ENCODE measurements at regions not wholly inside any gene's neighbourhood (a gene's known extent, or its start where the extent isn't known, plus 50 kb on each side); places are given as distances from the start of the nearest gene placed in this dataset.
A peak's percentile ranks its signal among the peaks of the same experiment; 100 is the strongest.

DNA sequence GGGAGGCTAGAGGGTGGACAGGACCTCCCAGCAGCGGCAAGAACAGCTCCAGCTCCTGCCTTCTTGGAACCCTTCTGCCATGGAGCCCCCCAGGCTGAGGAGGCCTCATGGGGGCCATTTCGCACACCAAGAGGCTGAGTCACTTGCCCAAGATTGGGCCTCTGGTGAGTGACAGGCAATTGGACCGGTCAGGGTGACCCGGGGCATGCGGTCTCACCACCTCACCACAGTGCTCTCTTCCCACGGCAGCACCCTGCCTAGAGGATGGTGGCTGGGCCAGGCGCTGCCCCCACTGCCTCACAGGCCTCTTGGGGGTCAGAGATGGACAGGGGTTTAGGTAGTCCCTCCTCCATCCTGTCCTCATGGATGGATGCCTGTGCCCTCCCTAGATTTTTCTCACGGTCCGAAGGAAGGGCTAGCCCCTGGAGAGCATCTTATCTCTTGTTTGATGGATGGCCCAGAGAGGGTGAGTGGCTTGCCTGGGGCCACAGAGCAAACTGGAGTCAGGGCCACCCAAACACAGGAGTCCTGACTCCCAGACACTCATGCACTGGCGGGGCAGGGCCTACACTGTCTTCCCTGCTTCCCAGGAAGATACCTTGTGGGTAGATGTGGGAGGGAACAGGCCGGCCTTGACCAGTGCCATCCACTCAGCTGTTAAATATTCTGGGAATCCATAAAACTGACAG lies 119.2 kb downstream of the INHBB start:
- TF ChIP-seq, protein P1, sequence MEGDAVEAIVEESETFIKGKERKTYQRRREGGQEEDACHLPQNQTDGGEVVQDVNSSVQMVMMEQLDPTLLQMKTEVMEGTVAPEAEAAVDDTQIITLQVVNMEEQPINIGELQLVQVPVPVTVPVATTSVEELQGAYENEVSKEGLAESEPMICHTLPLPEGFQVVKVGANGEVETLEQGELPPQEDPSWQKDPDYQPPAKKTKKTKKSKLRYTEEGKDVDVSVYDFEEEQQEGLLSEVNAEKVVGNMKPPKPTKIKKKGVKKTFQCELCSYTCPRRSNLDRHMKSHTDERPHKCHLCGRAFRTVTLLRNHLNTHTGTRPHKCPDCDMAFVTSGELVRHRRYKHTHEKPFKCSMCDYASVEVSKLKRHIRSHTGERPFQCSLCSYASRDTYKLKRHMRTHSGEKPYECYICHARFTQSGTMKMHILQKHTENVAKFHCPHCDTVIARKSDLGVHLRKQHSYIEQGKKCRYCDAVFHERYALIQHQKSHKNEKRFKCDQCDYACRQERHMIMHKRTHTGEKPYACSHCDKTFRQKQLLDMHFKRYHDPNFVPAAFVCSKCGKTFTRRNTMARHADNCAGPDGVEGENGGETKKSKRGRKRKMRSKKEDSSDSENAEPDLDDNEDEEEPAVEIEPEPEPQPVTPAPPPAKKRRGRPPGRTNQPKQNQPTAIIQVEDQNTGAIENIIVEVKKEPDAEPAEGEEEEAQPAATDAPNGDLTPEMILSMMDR (IDR thresholded peaks at IDR 0.05) = no peak
- TF ChIP-seq POLR2A (IDR thresholded peaks at IDR 0.05) (no peak), EP300 (IDR thresholded peaks at IDR 0.05) (no peak)
- H3K27ac ChIP-seq = no peak overlapping the region
- H3K27me3 ChIP-seq = peaks cover 0 to 6% of the 10 kb centered on the region in 2 donors
- WGBS, 2 donors = 92 to 98% methylated on average over 6 to 8 of the region's 11 CpGs
- H3K4me1 ChIP-seq = peaks cover 0 to 46% (median 22%) of the 10 kb centered on the region in 4 donors
- H3K36me3 ChIP-seq = no peaks in the 10 kb centered on the region
- H3K9me3 ChIP-seq = peaks cover 0 to 4% (median 0%) of the 10 kb centered on the region in 4 donors
- no peak for DNase-seq (ENCODE audit: low spot score in 2 of 2)
- no peak overlapping the region for H3K4me3 ChIP-seq

DNA sequence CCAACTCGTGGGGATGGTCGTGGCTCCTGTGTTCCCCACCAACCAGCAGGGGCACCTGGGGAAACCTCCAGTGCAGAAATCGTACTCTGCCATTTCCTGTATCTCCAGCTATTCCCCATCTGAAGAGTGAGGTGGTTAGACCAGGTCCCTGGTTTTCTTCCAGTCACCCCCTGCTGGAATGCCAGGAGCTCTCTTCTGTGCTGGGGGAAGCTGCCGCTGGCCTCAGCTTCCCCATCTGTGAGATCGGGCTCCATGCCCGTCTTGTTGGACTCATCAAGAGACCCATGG lies 119.7 kb downstream of the INHBB start:
- H3K4me3 ChIP-seq = no peak overlapping the region
- WGBS, 2 donors = 48 to 57% methylated on average over 6 of the region's 6 CpGs
- no peak for TF ChIP-seq EP300 (IDR thresholded peaks at IDR 0.05)
- no peak overlapping the region for H3K27ac ChIP-seq
- no peaks in the 10 kb centered on the region for H3K9me3 ChIP-seq
- peaks cover 0 to 51% (median 23%) of the 10 kb centered on the region in 4 donors for H3K4me1 ChIP-seq
- peaks cover 0 to 6% of the 10 kb centered on the region in 2 donors for H3K27me3 ChIP-seq
- no peak for DNase-seq (ENCODE audit: low spot score in 2 of 2)
- no peaks in the 10 kb centered on the region for H3K36me3 ChIP-seq

DNA sequence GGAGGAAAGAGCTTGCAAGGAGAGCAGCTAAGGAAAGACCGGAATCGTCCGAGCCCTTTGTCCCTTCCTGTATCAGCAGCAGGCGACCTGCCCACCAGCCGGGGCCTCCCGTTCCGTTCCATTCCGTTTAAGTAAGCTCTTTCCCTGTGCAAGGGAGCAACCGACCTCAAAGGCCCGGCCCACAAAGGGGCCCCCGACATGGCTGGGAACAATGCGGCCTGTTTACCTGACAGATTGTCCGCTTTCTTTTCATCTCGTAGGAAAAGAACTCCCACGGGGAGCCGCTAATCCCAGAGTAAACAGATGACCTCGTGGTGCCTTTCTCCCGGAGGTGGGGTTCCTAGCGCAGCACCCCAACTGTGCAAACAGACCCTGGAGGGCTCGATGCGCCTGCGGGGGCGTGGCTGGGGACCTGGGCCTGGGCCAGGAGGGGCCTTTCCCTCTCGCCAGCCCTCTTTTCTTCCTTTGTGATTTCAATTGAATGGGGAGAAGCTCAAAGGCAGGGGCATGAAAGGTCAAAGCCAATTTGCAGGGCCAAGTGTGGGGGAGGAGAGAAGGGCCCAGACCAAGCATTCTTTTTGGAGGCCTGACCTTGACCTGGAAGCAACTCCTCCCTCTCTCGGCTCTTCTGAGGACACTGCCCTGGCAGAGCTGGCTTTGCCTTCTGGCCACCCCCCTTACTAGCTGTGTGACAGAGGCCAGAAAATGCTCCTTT lies 120.2 kb downstream of the INHBB start:
- Histone ChIP-seq H3K9me3 (no peaks in the 10 kb centered on the region), H3K4me3 (no peak overlapping the region), H3K27ac (no peak overlapping the region), H3K4me1 (peaks cover 0 to 56% (median 23%) of the 10 kb centered on the region in 4 donors), H3K36me3 (no peaks in the 10 kb centered on the region), H3K27me3 (peaks cover 0 to 6% of the 10 kb centered on the region in 2 donors)
- TF ChIP-seq EP300 (IDR thresholded peaks at IDR 0.05) (no peak), POLR2A (IDR thresholded peaks at IDR 0.05) (no peak)
- TF ChIP-seq, protein P1 (IDR thresholded peaks at IDR 0.05) = no peak
- 35 to 45% methylated on average over 25 of the region's 25 CpGs for WGBS, 2 donors
- no peak for DNase-seq (ENCODE audit: low spot score in 2 of 2)

DNA sequence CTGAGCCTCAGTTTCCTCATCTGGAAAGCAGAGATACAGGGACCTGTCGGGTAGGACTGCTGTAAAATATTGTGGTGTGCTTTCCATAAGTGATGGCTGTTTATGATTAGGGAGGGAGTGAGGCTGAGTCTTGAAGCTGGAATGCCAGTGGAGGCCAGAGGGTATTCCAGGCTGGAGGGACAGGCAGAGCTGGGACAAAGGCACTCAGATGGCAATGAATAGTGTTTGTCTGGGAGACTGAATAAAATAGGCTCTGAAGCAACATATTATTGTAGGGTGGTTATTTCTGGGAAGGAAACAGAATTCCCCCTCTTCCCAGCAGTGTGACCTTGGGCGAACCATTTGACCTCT lies 120.7 kb downstream of the INHBB start:
- Histone ChIP-seq H3K9me3 (peaks cover 0 to 2% (median 0%) of the 10 kb centered on the region in 4 donors), H3K36me3 (no peaks in the 10 kb centered on the region), H3K4me3 (no peak overlapping the region), H3K27ac (no peak overlapping the region), H3K4me1 (peaks cover 0 to 58% (median 23%) of the 10 kb centered on the region in 4 donors), H3K27me3 (peaks cover 0 to 9% of the 10 kb centered on the region in 2 donors)
- no peak for TF ChIP-seq EP300 (IDR thresholded peaks at IDR 0.05)
- DNase-seq (ENCODE audit: low spot score in 2 of 2) = no peak
- WGBS, 2 donors = 35 to 49% methylated on average over 2 of the region's 2 CpGs

DNA sequence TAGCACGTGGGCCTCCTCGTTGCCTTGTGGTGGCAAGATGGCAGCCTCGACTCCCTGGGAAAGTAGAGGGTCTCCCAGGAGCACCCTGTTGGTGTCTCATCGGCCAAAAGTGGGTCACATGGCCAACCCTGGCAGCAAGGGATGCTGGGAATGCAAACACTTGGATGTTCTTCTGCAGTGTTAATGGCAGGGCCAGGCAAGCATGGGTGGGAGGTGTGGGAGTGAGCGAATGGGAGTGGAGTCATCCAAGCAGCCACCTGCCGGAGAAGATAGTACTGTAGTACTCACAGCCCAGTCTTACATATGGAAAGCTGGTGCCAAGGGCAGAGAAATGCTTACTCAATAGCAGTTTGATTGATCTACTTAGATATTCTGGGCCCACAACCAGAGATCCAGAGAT lies 122.2 kb downstream of the INHBB start:
- Histone ChIP-seq H3K4me3 (no peak overlapping the region), H3K27ac (no peak overlapping the region), H3K4me1 (peaks cover 0 to 58% (median 23%) of the 10 kb centered on the region in 4 donors), H3K9me3 (peaks cover 0 to 13% (median 0%) of the 10 kb centered on the region in 4 donors), H3K27me3 (peaks cover 0 to 9% of the 10 kb centered on the region in 2 donors), H3K36me3 (no peaks in the 10 kb centered on the region)
- 89 to 91% methylated on average over 6 of the region's 6 CpGs for WGBS, 2 donors
- no peak for TF ChIP-seq EP300 (IDR thresholded peaks at IDR 0.05)
- no peak for TF ChIP-seq POLR2A (IDR thresholded peaks at IDR 0.05)
- TF ChIP-seq, protein P1 (IDR thresholded peaks at IDR 0.05) = no peak
- DNase-seq (ENCODE audit: low spot score in 2 of 2) = no peak

DNA sequence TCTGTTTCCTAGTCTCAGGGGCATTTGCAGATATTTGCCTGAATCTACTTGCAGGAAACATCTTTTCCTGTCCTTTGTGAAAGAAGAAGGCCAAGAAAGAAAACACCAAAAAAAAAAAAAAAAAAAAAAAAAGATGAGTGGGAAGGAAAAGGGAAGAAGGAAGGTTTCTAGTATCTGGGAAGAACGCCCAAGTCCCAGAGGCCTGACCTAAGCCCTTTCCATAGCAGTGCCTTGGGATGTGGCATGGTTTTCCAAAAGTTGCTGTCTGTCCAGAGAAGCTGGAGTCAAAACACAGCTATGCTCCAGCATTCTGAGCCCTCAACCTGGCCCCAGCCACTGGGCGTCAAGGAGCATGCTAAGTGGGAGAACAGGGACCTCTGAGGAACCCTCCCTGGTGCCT lies 123.5 kb downstream of the INHBB start:
- TF ChIP-seq POLR2A (IDR thresholded peaks at IDR 0.05) (no peak), EP300 (IDR thresholded peaks at IDR 0.05) (no peak)
- TF ChIP-seq, protein P1 (IDR thresholded peaks at IDR 0.05) = no peak
- peak in 1 of 2 donors; percentile 14 for DNase-seq (ENCODE audit: low spot score in 2 of 2)
- no peaks in the 10 kb centered on the region for H3K36me3 ChIP-seq
- peaks cover 0 to 58% (median 23%) of the 10 kb centered on the region in 4 donors for H3K4me1 ChIP-seq
- H3K4me3 ChIP-seq = no peak overlapping the region
- H3K27me3 ChIP-seq = peaks cover 0 to 9% of the 10 kb centered on the region in 2 donors
- 35 to 47% methylated on average over 2 of the region's 2 CpGs for WGBS, 2 donors
- peak overlapping the region in 2 of 4 donors; percentile 52 to 80 for H3K27ac ChIP-seq
- H3K9me3 ChIP-seq = peaks cover 0 to 13% (median 0%) of the 10 kb centered on the region in 4 donors
